HFF-Myc (cell line): ENCODE measurements at regions not wholly inside any gene's neighbourhood (a gene's known extent, or its start where the extent isn't known, plus 50 kb on each side); places are given as distances from the start of the nearest gene placed in this dataset.
"Not testable (repeated sequence)": the region's sequence is repeated elsewhere in the genome, so short reads cannot be mapped to it uniquely, and the experiment has no call there.

Experiments used
- DNase-seq: peaks from one replicate; pipeline ENCODE4 v3.0.0-alpha.2; 2011; ENCODE audit warnings: low read depth; ENCODE audit errors: extremely low read depth
- H3K4me3 ChIP-seq: replicated peaks from 2 replicates; pipeline ENCODE4 v1.5.1; 2011; ENCODE audit warnings: low read depth, mild to moderate bottlenecking, control low read depth, low read length
- TF ChIP-seq, protein P1 (sequence below): IDR thresholded peaks from 2 replicates; pipeline ENCODE4 v1.5.1; 2012; ENCODE audit warnings: mild to moderate bottlenecking, low read depth, low read length, control low read depth; ENCODE audit errors: missing control alignments

- H3K4me3 ChIP-seq, result no peak overlapping the region
- DNase-seq, result no peak
- TF ChIP-seq, protein P1, sequence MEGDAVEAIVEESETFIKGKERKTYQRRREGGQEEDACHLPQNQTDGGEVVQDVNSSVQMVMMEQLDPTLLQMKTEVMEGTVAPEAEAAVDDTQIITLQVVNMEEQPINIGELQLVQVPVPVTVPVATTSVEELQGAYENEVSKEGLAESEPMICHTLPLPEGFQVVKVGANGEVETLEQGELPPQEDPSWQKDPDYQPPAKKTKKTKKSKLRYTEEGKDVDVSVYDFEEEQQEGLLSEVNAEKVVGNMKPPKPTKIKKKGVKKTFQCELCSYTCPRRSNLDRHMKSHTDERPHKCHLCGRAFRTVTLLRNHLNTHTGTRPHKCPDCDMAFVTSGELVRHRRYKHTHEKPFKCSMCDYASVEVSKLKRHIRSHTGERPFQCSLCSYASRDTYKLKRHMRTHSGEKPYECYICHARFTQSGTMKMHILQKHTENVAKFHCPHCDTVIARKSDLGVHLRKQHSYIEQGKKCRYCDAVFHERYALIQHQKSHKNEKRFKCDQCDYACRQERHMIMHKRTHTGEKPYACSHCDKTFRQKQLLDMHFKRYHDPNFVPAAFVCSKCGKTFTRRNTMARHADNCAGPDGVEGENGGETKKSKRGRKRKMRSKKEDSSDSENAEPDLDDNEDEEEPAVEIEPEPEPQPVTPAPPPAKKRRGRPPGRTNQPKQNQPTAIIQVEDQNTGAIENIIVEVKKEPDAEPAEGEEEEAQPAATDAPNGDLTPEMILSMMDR, result no peak
Measured at GRCh38 chr9:31390403-31391025, 993.9 kb upstream of the ACO1 start.

- TF ChIP-seq, protein P1, result no peak
- H3K4me3 ChIP-seq, result no peak overlapping the region
- no peak for DNase-seq
Measured at GRCh38 chr9:31393240-31393639, 991.2 kb upstream of the ACO1 start.

- TF ChIP-seq, protein P1, result no peak
- no peak overlapping the region for H3K4me3 ChIP-seq
- DNase-seq, result no peak
Measured at GRCh38 chr9:31394015-31394473, 990.4 kb upstream of the ACO1 start.

GRCh38 chr9:31412081-31412480 is 972.4 kb upstream of the ACO1 start:
- no peak for DNase-seq

GRCh38 chr9:31415164-31415563 is 969.3 kb upstream of the ACO1 start:
- no peak for DNase-seq
- TF ChIP-seq, protein P1, result no peak
- H3K4me3 ChIP-seq, result no peak overlapping the region

More at GRCh38 chr9:31412081-31412480, 972.4 kb upstream of the ACO1 start:
- TF ChIP-seq, protein P1, result no peak
- H3K4me3 ChIP-seq, result no peak overlapping the region

GRCh38 chr9:31418419-31418818 is 966.0 kb upstream of the ACO1 start:
- no peak overlapping the region for H3K4me3 ChIP-seq
- no peak for DNase-seq
- TF ChIP-seq, protein P1, result no peak

DNA sequence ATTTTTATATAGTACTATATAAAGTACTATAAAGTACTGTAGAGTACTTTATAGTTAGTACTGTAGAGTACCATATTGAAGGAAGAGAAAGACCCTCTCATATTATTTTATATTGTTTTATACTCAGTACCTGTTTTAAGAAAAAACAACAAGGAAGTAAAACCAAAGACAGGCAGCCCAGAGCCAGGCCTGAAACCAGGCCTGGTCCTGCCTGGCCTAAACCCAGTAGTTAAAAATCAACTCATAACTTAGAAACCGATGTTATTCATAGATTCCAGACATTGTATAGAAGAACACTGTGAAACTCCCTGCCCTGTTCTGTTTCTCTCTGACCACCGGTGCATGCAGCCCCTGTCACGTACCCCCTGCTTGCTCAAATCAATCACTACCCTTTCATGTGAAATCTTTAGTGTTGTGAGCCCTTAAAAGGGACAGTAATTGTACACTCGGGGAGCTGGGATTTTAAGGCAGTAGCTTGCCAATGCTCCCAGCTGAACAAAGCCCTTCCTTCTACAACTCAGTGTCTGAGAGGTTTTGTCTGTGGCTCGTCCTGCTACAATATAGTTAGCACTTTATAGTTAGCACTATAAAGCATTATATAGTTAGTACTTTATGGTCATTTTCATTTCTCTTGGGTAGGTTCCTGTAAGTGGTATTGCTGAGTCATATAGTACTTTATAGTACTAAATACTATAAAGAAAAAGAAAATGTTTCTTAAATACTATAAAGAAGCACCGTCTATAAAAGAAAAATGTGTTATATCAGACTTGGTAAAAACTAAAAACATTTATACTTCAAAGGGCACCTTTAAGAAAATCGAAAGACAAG is 940.6 kb upstream of the ACO1 start:
- H3K4me3 ChIP-seq, DNase-seq: not testable (repeated sequence)
